ENCODE measurements at regions not wholly inside any gene's neighbourhood (a gene's known extent, or its start where the extent isn't known, plus 50 kb on each side); places are given as distances from the start of the nearest gene placed in this dataset.

GRCh38 chr11:41713030-41713429, 253.6 kb upstream of the LRRC4C start:
- TF ChIP-seq EP300 (IDR thresholded peaks at IDR 0.05) (no peak), POLR2A (IDR thresholded peaks at IDR 0.05; ENCODE audit: low read depth) (no peak)
- TF ChIP-seq, protein P1, sequence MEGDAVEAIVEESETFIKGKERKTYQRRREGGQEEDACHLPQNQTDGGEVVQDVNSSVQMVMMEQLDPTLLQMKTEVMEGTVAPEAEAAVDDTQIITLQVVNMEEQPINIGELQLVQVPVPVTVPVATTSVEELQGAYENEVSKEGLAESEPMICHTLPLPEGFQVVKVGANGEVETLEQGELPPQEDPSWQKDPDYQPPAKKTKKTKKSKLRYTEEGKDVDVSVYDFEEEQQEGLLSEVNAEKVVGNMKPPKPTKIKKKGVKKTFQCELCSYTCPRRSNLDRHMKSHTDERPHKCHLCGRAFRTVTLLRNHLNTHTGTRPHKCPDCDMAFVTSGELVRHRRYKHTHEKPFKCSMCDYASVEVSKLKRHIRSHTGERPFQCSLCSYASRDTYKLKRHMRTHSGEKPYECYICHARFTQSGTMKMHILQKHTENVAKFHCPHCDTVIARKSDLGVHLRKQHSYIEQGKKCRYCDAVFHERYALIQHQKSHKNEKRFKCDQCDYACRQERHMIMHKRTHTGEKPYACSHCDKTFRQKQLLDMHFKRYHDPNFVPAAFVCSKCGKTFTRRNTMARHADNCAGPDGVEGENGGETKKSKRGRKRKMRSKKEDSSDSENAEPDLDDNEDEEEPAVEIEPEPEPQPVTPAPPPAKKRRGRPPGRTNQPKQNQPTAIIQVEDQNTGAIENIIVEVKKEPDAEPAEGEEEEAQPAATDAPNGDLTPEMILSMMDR (IDR thresholded peaks at IDR 0.05): no peak

Data from esophagus muscularis mucosa (tissue), 4 donors.